Fibroblast of mammary gland (primary cell): ENCODE measurements at regions not wholly inside any gene's neighbourhood (a gene's known extent, or its start where the extent isn't known, plus 50 kb on each side); places are given as distances from the start of the nearest gene placed in this dataset.

Experiments
- DNase-seq: peaks from one replicate; pipeline ENCODE4 v3.0.0-alpha.2; 2010; ENCODE audit warnings: low read depth
- H3K4me3 ChIP-seq: 2 replicates; pipeline ENCODE4 v1.5.1; 2011; ENCODE audit warnings: low read depth, mild to moderate bottlenecking, low read length, moderate library complexity; ENCODE audit not compliant: control insufficient read depth
- TF ChIP-seq, protein P1 (sequence below): conservative IDR thresholded peaks from 2 replicates; pipeline ENCODE4 v1.5.1; 2011; ENCODE audit warnings: low read depth, low read length, inconsistent platforms; ENCODE audit not compliant: control insufficient read depth, insufficient read depth

DNA sequence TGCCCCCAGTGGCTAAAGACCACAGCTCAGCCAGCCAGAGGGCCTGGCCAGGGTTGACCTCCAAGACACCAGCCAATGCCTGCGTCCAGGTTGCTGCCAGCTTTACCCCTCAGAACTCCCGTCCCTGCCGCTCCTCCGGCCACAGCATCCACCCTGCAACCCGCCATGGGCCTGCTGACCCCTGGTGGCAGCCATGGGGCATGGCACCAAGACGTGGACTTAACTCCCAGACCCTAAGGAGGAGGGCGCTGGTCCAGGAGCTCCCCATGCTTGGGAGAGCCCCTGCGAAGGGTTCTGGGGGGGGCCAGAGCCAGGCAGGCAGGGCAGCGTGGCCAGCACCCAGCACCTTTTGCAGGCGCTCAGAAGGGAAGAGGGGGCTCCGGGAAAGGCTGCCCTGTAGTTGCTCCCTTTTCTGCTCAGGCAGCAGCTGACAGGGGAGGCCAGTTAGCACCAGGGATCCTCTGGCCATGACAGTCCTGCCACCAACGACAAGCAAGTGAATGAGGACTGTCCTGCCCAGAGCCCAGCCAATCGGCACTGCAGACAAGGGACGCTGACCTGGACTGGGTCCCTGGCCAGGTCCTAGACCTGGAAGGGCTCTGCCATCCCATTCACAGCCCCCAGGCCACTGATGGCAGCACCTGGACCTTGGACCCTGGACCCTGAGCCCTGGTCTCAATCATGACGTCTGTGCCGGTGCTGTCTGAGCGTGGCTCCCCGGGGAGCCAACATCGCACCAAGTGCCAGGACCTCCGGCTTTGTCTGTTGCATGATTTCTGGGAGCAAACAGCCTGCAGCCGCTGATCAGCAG is 246.2 kb downstream of the NPHP4 start:
- H3K4me3 ChIP-seq: no peak overlapping the region
- TF ChIP-seq, protein P1, sequence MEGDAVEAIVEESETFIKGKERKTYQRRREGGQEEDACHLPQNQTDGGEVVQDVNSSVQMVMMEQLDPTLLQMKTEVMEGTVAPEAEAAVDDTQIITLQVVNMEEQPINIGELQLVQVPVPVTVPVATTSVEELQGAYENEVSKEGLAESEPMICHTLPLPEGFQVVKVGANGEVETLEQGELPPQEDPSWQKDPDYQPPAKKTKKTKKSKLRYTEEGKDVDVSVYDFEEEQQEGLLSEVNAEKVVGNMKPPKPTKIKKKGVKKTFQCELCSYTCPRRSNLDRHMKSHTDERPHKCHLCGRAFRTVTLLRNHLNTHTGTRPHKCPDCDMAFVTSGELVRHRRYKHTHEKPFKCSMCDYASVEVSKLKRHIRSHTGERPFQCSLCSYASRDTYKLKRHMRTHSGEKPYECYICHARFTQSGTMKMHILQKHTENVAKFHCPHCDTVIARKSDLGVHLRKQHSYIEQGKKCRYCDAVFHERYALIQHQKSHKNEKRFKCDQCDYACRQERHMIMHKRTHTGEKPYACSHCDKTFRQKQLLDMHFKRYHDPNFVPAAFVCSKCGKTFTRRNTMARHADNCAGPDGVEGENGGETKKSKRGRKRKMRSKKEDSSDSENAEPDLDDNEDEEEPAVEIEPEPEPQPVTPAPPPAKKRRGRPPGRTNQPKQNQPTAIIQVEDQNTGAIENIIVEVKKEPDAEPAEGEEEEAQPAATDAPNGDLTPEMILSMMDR: peak; percentile 81
- DNase-seq: peak; percentile 60

DNA sequence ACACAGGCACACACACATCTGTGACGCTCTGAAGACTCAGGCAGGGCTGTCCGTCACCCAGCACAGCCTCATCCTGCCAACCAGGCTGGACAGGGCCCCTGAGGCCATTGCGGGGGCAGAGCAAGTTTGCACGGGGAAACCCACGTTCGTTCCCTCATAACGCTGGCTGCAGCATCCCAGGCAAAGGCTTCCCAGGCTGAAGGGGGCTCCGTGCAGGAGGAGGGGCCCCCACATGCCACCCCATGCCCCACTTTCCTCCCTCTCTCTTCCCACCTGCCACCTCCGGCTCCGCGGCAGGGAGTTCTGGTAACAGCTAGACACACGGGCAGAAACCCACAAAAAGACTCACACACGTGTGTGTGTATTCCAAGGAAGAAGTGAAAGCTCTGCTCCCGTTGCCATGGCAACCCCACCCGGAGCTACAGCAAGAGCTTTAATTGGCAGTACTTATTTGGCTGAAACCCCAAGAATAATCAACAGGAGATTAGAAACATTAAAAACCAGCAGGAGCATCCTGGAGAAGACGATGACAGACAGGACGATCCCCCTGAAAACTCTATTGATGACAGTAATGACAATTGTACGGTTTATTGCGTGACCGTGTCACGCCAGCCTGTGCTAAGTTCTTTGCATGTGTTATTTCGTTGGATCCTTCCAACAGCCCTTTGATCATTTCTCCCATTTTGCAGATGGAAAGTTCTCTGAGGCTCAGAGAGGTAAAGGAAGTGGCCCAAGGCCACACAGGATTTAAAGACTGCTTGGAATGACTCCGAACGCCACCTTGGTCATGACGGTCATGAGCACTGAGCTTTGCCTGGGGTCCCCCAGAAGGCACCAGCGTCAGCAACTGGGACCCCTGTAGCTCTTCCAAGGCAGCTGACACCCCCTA is 247.1 kb downstream of the NPHP4 start:
- no peak for DNase-seq
- TF ChIP-seq, protein P1: no peak
- H3K4me3 ChIP-seq: no peak overlapping the region

DNA sequence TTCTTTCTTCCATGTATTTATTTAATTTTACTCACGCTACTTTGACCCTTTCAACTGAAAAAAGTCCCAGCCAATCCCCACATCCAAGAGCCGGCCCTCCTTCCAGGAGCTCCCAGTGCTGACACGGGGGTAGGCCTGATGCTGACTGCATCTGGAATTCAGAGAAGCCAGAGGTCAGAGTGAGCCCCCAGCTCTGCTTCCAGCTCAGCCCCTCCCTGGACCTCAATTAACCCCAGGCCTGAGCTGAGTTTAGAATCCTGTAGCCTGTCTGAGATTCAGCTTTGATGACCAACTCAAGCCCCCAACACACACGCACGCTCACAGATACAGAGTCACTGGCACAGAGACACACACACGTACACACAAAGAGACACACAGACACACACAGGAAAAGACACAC is 247.9 kb downstream of the NPHP4 start:
- DNase-seq: no peak
- no peak overlapping the region for H3K4me3 ChIP-seq
- TF ChIP-seq, protein P1: no peak

GRCh38 chr1:5743435-5744095 is 248.7 kb downstream of the NPHP4 start:
- TF ChIP-seq, protein P1: no peak
- no peak for DNase-seq
- H3K4me3 ChIP-seq: no peak overlapping the region

DNA sequence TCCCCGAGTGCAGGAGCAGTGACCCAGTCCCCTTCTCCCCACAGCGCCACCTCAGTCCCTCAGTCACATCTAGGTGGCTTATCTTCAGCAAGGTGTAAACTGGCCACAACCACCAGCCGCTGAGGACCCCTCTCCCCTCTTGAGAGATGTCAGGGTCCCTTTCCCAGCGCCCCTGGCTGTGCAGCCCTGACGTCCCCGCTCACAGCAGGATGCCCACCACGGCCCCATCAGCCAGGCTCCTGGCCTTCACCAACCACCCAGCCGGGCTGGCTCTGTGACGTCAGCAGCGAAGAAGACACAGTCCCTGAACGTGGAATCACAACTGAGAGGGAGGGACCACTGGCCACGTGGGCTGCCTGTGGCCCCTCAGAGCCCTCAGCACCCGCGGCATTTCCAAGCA is 249.4 kb downstream of the NPHP4 start:
- TF ChIP-seq, protein P1: no peak
- H3K4me3 ChIP-seq: no peak overlapping the region

GRCh38 chr1:5742032-5742431 is 250.2 kb downstream of the NPHP4 start:
- no peak overlapping the region for H3K4me3 ChIP-seq
- DNase-seq: no peak
- TF ChIP-seq, protein P1: no peak

More for the DNA sequence above, 249.4 kb downstream of the NPHP4 start:
- DNase-seq: no peak
